ENCODE measurements at regions not wholly inside any gene's neighbourhood (a gene's known extent, or its start where the extent isn't known, plus 50 kb on each side); places are given as distances from the start of the nearest gene placed in this dataset.

DNA sequence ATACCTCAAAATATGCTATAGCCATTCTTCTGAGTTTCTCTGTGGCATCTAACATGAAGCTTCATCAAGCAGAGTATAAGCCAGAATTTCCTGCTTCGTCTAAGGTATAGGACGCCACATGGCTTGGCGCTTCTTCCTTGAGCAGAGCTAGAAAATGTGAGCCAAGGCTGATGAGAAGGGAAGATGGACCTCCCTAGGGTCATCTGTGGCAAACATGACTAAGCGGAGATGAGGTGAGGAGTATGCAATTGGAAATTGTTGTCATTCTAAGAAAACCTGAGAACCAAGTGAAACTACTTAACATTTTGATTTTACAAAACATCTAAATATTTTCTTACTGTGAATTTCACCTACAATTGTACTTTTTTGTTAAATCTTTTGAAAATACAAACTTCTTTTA, 466.5 kb downstream of the PSAT1 start:
- Histone ChIP-seq H3K27me3 (no peaks in the 10 kb centered on the region), H3K4me3 (no peak overlapping the region), H3K36me3 (no peaks in the 10 kb centered on the region), H3K4me1 (no peaks in the 10 kb centered on the region), H3K27ac (no peak overlapping the region), H3K9me3 (no peaks in the 10 kb centered on the region)
- TF ChIP-seq POLR2A (IDR thresholded peaks at IDR 0.05), result no peak
- TF ChIP-seq, protein P1, sequence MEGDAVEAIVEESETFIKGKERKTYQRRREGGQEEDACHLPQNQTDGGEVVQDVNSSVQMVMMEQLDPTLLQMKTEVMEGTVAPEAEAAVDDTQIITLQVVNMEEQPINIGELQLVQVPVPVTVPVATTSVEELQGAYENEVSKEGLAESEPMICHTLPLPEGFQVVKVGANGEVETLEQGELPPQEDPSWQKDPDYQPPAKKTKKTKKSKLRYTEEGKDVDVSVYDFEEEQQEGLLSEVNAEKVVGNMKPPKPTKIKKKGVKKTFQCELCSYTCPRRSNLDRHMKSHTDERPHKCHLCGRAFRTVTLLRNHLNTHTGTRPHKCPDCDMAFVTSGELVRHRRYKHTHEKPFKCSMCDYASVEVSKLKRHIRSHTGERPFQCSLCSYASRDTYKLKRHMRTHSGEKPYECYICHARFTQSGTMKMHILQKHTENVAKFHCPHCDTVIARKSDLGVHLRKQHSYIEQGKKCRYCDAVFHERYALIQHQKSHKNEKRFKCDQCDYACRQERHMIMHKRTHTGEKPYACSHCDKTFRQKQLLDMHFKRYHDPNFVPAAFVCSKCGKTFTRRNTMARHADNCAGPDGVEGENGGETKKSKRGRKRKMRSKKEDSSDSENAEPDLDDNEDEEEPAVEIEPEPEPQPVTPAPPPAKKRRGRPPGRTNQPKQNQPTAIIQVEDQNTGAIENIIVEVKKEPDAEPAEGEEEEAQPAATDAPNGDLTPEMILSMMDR (IDR thresholded peaks at IDR 0.05), result no peak
- intact Hi-C loops (cut with DNase I; ENCODE audit: low total_unique reads), result no loop called here
- no peak for DNase-seq

DNA sequence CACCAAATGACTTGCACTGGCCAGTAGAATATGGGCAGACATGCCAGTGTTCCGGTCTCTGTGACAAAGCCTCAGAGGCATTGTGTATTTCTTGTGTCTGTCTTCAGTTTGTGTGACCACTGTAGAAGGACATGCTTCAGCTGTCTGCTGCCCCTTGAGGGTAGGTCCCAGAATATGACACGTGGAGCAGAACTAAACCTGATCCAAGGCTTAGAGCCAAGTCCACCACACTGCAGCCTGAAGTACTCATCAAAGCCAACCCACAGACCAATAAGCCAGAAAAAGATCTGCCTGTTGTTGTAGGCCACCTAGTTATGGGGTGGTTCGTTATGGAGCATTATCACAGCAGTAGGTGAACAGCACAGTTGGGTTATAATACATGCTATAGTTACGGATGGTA, 468.9 kb downstream of the PSAT1 start:
- no peaks in the 10 kb centered on the region for H3K4me1 ChIP-seq
- intact Hi-C loops (cut with DNase I; ENCODE audit: low total_unique reads), result no loop called here
- TF ChIP-seq, protein P1 (IDR thresholded peaks at IDR 0.05), result no peak
- no peak for TF ChIP-seq POLR2A (IDR thresholded peaks at IDR 0.05)

DNA sequence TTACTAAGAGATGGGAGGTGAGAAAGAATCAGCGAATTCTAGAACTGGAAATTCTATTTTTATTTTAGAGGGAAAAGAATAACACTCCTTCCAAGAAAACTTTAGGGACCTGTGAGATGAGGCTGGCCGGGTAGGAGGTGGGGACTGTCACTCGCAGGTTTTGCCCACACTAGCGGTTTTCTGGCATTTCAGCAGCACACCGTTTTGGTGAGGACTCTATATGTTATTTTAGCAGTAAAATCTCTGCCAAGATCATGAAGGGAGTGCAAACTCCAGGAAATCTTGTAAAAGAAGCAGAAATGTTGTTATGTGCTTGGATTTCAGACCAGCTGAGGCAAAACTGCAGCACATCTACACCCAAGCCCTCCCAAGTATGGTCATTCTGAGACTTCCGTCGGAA, 470.6 kb downstream of the PSAT1 start:
- no peak overlapping the region for H3K4me3 ChIP-seq
- no peak for TF ChIP-seq POLR2A (IDR thresholded peaks at IDR 0.05)
- TF ChIP-seq, protein P1 (IDR thresholded peaks at IDR 0.05), result no peak
- H3K27me3 ChIP-seq, result no peaks in the 10 kb centered on the region
- no peaks in the 10 kb centered on the region for H3K9me3 ChIP-seq
- no peak for DNase-seq
- intact Hi-C loops (cut with DNase I; ENCODE audit: low total_unique reads), result no loop called here
- no peaks in the 10 kb centered on the region for H3K36me3 ChIP-seq
- no peak overlapping the region for H3K27ac ChIP-seq
- no peaks in the 10 kb centered on the region for H3K4me1 ChIP-seq

More for the DNA sequence above, 468.9 kb downstream of the PSAT1 start:
- no peaks in the 10 kb centered on the region for H3K9me3 ChIP-seq
- no peaks in the 10 kb centered on the region for H3K27me3 ChIP-seq
- DNase-seq, result no peak
- no peak overlapping the region for H3K4me3 ChIP-seq
- H3K36me3 ChIP-seq, result no peaks in the 10 kb centered on the region
- no peak overlapping the region for H3K27ac ChIP-seq

DNA sequence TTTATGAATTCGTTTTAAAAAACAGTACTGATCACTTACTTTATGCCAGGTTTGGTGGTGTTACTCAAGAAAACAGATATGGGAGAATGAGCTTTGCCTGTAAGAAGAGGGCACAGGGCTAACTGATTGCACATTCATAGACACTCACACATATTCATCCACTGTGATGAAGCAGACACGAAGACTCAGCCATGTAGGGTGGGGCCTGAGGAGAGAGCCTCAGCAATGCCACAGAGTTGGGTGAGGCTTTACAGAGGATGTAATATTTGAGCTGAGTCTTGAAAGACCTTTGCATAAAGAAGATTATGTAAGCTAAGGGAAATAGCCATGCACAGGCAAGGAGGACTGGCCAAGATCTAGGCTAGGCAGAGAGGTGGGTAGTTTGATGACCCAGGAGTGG, 472.8 kb downstream of the PSAT1 start:
- TF ChIP-seq, protein P1 (IDR thresholded peaks at IDR 0.05), result no peak
- TF ChIP-seq POLR2A (IDR thresholded peaks at IDR 0.05), result no peak
- Histone ChIP-seq H3K9me3 (no peaks in the 10 kb centered on the region), H3K36me3 (no peaks in the 10 kb centered on the region), H3K27me3 (no peaks in the 10 kb centered on the region), H3K4me1 (no peaks in the 10 kb centered on the region), H3K4me3 (no peak overlapping the region), H3K27ac (no peak overlapping the region)
- intact Hi-C loops (cut with DNase I; ENCODE audit: low total_unique reads), result no loop called here
- no peak for DNase-seq

DNA sequence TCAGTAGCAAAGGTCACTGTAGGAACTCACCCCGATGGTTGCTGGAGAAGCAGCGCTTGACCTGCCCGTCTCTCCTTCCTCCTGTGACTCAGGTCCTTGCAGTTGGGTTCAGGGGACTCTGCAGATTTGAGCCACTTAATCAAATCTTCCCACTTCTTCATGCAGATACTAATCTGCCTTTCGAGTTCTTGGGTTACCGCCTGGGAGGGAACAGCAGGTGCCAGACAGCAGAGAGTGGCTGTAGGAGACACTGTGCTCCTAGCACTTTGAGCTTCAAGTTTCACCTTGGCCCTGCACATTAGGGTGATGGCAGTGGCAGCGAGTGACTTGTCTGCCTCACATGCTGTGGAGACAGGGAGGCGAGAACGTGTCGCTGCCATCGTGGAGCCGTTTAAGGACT, 478.3 kb downstream of the PSAT1 start:
- H3K9me3 ChIP-seq, result no peaks in the 10 kb centered on the region
- no peaks in the 10 kb centered on the region for H3K27me3 ChIP-seq
- intact Hi-C loops (cut with DNase I; ENCODE audit: low total_unique reads), result no loop called here
- H3K4me3 ChIP-seq, result no peak overlapping the region
- H3K36me3 ChIP-seq, result no peaks in the 10 kb centered on the region
- no peaks in the 10 kb centered on the region for H3K4me1 ChIP-seq
- no peak overlapping the region for H3K27ac ChIP-seq
- TF ChIP-seq, protein P1 (IDR thresholded peaks at IDR 0.05), result no peak
- TF ChIP-seq POLR2A (IDR thresholded peaks at IDR 0.05), result no peak
- no peak for DNase-seq

Data from uterus (tissue), 3 donors.